ENCODE measurements at regions not wholly inside any gene's neighbourhood (a gene's known extent, or its start where the extent isn't known, plus 50 kb on each side); places are given as distances from the start of the nearest gene placed in this dataset.
A peak's percentile ranks its signal among the peaks of the same experiment; 100 is the strongest.

GRCh38 chr6:129940454-129941195, 77.8 kb upstream of the L3MBTL3 start:
- no peaks in the 10 kb centered on the region for H3K9me3 ChIP-seq (ENCODE audit: control insufficient read depth in 2 of 3, insufficient read depth in 1 of 3, low read length in 3 of 3)
- intact Hi-C loops (cut with DNase I): no loop called here
- no peak for FAIRE-seq

GRCh38 chr6:129938249-129939020, 77.3 kb upstream of the TMEM244 start:
- Histone ChIP-seq H3K36me3 (ENCODE audit: control insufficient read depth in 2 of 3, insufficient read depth in 3 of 3, low read length in 3 of 3) (no peaks in the 10 kb centered on the region), H3K4me1 (ENCODE audit: control insufficient read depth in 2 of 3, insufficient read depth in 2 of 3, low read depth in 1 of 3, low read length in 3 of 3) (no peaks in the 10 kb centered on the region)

More at GRCh38 chr6:129940454-129941195, 77.8 kb upstream of the L3MBTL3 start:
- no peak overlapping the region for H3K4me3 ChIP-seq (ENCODE audit: low read length in 3 of 3)
- H3K36me3 ChIP-seq (ENCODE audit: control insufficient read depth in 2 of 3, insufficient read depth in 3 of 3, low read length in 3 of 3): no peaks in the 10 kb centered on the region
- no peak for TF ChIP-seq CTCF (IDR thresholded peaks at IDR 0.05; ENCODE audit: borderline replicate concordance, extremely low read depth, insufficient read depth)
- no peak overlapping the region for H3K9ac ChIP-seq (ENCODE audit: low read length in 3 of 3)
- no peaks in the 10 kb centered on the region for H3K27me3 ChIP-seq (ENCODE audit: control insufficient read depth, insufficient read depth, low read length)
- H3K27ac ChIP-seq (ENCODE audit: low read depth in 2 of 2, low read length in 2 of 2): no peak overlapping the region
- DNase-seq: no peak
- H3K4me1 ChIP-seq (ENCODE audit: control insufficient read depth in 2 of 3, insufficient read depth in 2 of 3, low read depth in 1 of 3, low read length in 3 of 3): no peaks in the 10 kb centered on the region

GRCh38 chr6:129936329-129937165, 75.4 kb upstream of the TMEM244 start:
- peak overlapping the region in 1 of 3 donors; percentile 40 for H3K4me3 ChIP-seq (ENCODE audit: low read length in 3 of 3)
- no peaks in the 10 kb centered on the region for H3K36me3 ChIP-seq (ENCODE audit: control insufficient read depth in 2 of 3, insufficient read depth in 3 of 3, low read length in 3 of 3)
- no peak overlapping the region for H3K27ac ChIP-seq (ENCODE audit: low read depth in 2 of 2, low read length in 2 of 2)
- peak; percentile 46 for TF ChIP-seq CTCF (IDR thresholded peaks at IDR 0.05; ENCODE audit: borderline replicate concordance, extremely low read depth, insufficient read depth)
- peak in 2 of 5 donors; percentile 61 to 81 for DNase-seq
- peak; percentile 70 for FAIRE-seq
- no peaks in the 10 kb centered on the region for H3K9me3 ChIP-seq (ENCODE audit: control insufficient read depth in 2 of 3, insufficient read depth in 1 of 3, low read length in 3 of 3)
- no peaks in the 10 kb centered on the region for H3K4me1 ChIP-seq (ENCODE audit: control insufficient read depth in 2 of 3, insufficient read depth in 2 of 3, low read depth in 1 of 3, low read length in 3 of 3)
- H3K27me3 ChIP-seq (ENCODE audit: control insufficient read depth, insufficient read depth, low read length): no peaks in the 10 kb centered on the region
- no peak overlapping the region for H3K9ac ChIP-seq (ENCODE audit: low read length in 3 of 3)
- intact Hi-C loops (cut with DNase I): no loop called here

More at GRCh38 chr6:129938249-129939020, 77.3 kb upstream of the TMEM244 start:
- H3K27me3 ChIP-seq (ENCODE audit: control insufficient read depth, insufficient read depth, low read length): no peaks in the 10 kb centered on the region
- DNase-seq: peak in 2 of 5 donors; percentile 4 to 18
- no peak overlapping the region for H3K4me3 ChIP-seq (ENCODE audit: low read length in 3 of 3)
- no peak overlapping the region for H3K9ac ChIP-seq (ENCODE audit: low read length in 3 of 3)
- no peak for TF ChIP-seq CTCF (IDR thresholded peaks at IDR 0.05; ENCODE audit: borderline replicate concordance, extremely low read depth, insufficient read depth)
- intact Hi-C loops (cut with DNase I): no loop called here
- no peak overlapping the region for H3K27ac ChIP-seq (ENCODE audit: low read depth in 2 of 2, low read length in 2 of 2)
- no peak for FAIRE-seq
- H3K9me3 ChIP-seq (ENCODE audit: control insufficient read depth in 2 of 3, insufficient read depth in 1 of 3, low read length in 3 of 3): no peaks in the 10 kb centered on the region

Measured in kidney (tissue), 13 donors.